Neural cell (in vitro differentiated cells): ENCODE measurements at regions not wholly inside any gene's neighbourhood (a gene's known extent, or its start where the extent isn't known, plus 50 kb on each side); places are given as distances from the start of the nearest gene placed in this dataset.

Experiments
- H2AFZ ChIP-seq: fragments of 200-600, 300-800 bp; sonication (generic), shearing (Covaris generic); 2 replicates; pipeline ENCODE4 v1.6.0; 2014; ENCODE audit warnings: low read depth, mild to moderate bottlenecking, antibody characterized with exemption, low read length, moderate library complexity
- H3F3A ChIP-seq: fragments of 200-600 bp; shearing (Covaris generic); 2 replicates; pipeline ENCODE4 v1.6.1; 2016; ENCODE audit warnings: mild to moderate bottlenecking, moderate library complexity, mixed read lengths, antibody characterized with exemption, low read length; ENCODE audit not compliant: insufficient read depth, poor library complexity, severe bottlenecking
- H3K27ac ChIP-seq: fragments of 200-600, 300-800 bp; sonication (generic), shearing (Covaris generic); 2 replicates; pipeline ENCODE4 v1.5.1; 2014; ENCODE audit warnings: mild to moderate bottlenecking, low read length, moderate library complexity
- H3K27me3 ChIP-seq: fragments of 300-800, 200-600 bp; sonication (generic), shearing (Covaris generic); 2 replicates; pipeline ENCODE4 v1.6.0; 2014; ENCODE audit warnings: mild to moderate bottlenecking, low read depth, low read length, moderate library complexity; ENCODE audit not compliant: insufficient read depth
- H3K36me3 ChIP-seq: fragments of 300-800, 200-600 bp; sonication (generic), shearing (Covaris generic); 2 replicates; pipeline ENCODE4 v1.5.1; 2014; ENCODE audit warnings: mild to moderate bottlenecking, antibody characterized with exemption, low read length, moderate library complexity; ENCODE audit not compliant: insufficient read depth
- H3K4me2 ChIP-seq: fragments of 300-800, 200-600 bp; sonication (generic), shearing (Covaris generic); 2 replicates; pipeline ENCODE4 v1.6.0; 2014; ENCODE audit warnings: mild to moderate bottlenecking, low read length
- H3K4me3 ChIP-seq: fragments of 300-800, 200-600 bp; sonication (generic), shearing (Covaris generic); 2 replicates; pipeline ENCODE4 v1.5.1; 2014; ENCODE audit warnings: mild to moderate bottlenecking, low read length, moderate library complexity
- H3K79me2 ChIP-seq: fragments of 200-600 bp; shearing (Covaris generic); replicated peaks from 2 replicates; pipeline ENCODE4 v1.6.0; 2014; ENCODE audit warnings: mild to moderate bottlenecking, low read length, moderate library complexity; ENCODE audit not compliant: insufficient read depth
- H3K9ac ChIP-seq: fragments of 300-800, 200-600 bp; sonication (generic), shearing (Covaris generic); 2 replicates; pipeline ENCODE4 v1.6.1; 2016; ENCODE audit warnings: mild to moderate bottlenecking, low read length, mixed read lengths
- H3K9me2 ChIP-seq: fragments of 200-600 bp; shearing (Covaris generic); 2 replicates; pipeline ENCODE4 v1.6.1; 2016; ENCODE audit warnings: mild to moderate bottlenecking, low read length, mixed read lengths; ENCODE audit not compliant: insufficient read depth
- H3K9me3 ChIP-seq: fragments of 200-600, 300-800 bp; sonication (generic), shearing (Covaris generic); 2 replicates; pipeline ENCODE4 v1.6.1; 2016; ENCODE audit warnings: mild to moderate bottlenecking, mixed run types, low read length, moderate library complexity, mixed read lengths
- H4K20me1 ChIP-seq: fragments of 200-600 bp; shearing (Covaris generic); 2 replicates; pipeline ENCODE4 v1.6.1; 2016; ENCODE audit warnings: mild to moderate bottlenecking, mixed run types; ENCODE audit not compliant: insufficient read depth
- CTCF ChIP-seq: fragments of 450-650 bp; IDR thresholded peaks from 2 replicates; pipeline ENCODE4 v1.5.1; 2014; ENCODE audit warnings: antibody characterized with exemption, mild to moderate bottlenecking, moderate library complexity; ENCODE audit not compliant: poor library complexity, severe bottlenecking
- EP300 ChIP-seq: fragments of 450-650 bp; conservative IDR thresholded peaks from 2 replicates; pipeline ENCODE4 v1.6.1; 2014; ENCODE audit warnings: antibody characterized with exemption, mild to moderate bottlenecking, moderate library complexity; ENCODE audit not compliant: poor library complexity, severe bottlenecking
- EZH2 ChIP-seq: fragments of 200-600, 300-800 bp; shearing (Covaris generic), sonication (generic); IDR thresholded peaks from 2 replicates; pipeline ENCODE4 v1.6.1; 2014; ENCODE audit warnings: antibody characterized with exemption, low read length, borderline replicate concordance, mild to moderate bottlenecking; ENCODE audit not compliant: insufficient read depth, poor library complexity, severe bottlenecking
- MXI1 ChIP-seq: fragments of 450-650 bp; conservative IDR thresholded peaks from 2 replicates; pipeline ENCODE4 v1.6.1; 2014; ENCODE audit warnings: antibody characterized with exemption, mild to moderate bottlenecking; ENCODE audit not compliant: poor library complexity, severe bottlenecking
- POLR2AphosphoS5 ChIP-seq: IDR thresholded peaks from 2 replicates; pipeline ENCODE4 v1.6.1; 2012
- RAD21 ChIP-seq: fragments of 450-650 bp; conservative IDR thresholded peaks from 2 replicates; pipeline ENCODE4 v1.6.1; 2014; ENCODE audit warnings: antibody characterized with exemption, mild to moderate bottlenecking, moderate library complexity
- SMC3 ChIP-seq: fragments of 450-650 bp; conservative IDR thresholded peaks from 2 replicates; pipeline ENCODE4 v1.6.1; 2014; ENCODE audit warnings: antibody characterized with exemption, mild to moderate bottlenecking, moderate library complexity; ENCODE audit not compliant: poor library complexity
- TAF1 ChIP-seq: IDR thresholded peaks from 2 replicates; pipeline ENCODE4 v1.6.1; 2012; ENCODE audit warnings: low read depth
- TF ChIP-seq, protein P1 (sequence below): IDR thresholded peaks from 2 replicates; pipeline ENCODE4 v1.6.1; 2012; ENCODE audit warnings: borderline replicate concordance

DNA sequence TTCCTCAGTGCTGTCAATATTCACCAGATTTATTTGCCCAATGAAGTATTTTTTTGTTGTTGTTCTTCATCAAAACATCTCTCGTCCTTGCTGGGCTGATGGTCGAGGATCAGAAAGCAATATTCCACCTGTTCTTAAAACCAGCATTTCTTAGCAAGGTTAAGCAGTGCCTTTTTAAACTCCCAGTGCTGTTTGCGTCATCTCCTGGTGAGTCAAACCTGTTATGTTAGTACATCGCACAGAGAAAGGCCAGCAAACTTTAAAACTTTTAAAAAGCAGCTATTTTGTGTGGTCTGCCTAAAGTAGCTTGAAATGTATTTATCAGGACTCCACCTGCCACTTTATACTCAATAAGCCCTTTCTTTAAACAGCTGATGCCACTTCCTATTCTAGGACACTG lies 802.0 kb downstream of the KCNA4 start:
- Histone ChIP-seq H3K4me2 (no peak overlapping the region), H4K20me1 (no peaks in the 10 kb centered on the region), H2AFZ (no peak overlapping the region), H3K27ac (no peak overlapping the region), H3K4me3 (no peak overlapping the region), H3K9me2 (no peaks in the 10 kb centered on the region), H3F3A (no peaks in the 10 kb centered on the region), H3K36me3 (no peaks in the 10 kb centered on the region), H3K79me2 (no peaks in the 10 kb centered on the region), H3K27me3 (no peaks in the 10 kb centered on the region), H3K9ac (no peak overlapping the region), H3K9me3 (no peaks in the 10 kb centered on the region)
- TF ChIP-seq RAD21 (no peak), SMC3 (no peak), POLR2AphosphoS5 (no peak), EZH2 (no peak), CTCF (no peak), EP300 (no peak), TAF1 (no peak), MXI1 (no peak)
- TF ChIP-seq, protein P1, sequence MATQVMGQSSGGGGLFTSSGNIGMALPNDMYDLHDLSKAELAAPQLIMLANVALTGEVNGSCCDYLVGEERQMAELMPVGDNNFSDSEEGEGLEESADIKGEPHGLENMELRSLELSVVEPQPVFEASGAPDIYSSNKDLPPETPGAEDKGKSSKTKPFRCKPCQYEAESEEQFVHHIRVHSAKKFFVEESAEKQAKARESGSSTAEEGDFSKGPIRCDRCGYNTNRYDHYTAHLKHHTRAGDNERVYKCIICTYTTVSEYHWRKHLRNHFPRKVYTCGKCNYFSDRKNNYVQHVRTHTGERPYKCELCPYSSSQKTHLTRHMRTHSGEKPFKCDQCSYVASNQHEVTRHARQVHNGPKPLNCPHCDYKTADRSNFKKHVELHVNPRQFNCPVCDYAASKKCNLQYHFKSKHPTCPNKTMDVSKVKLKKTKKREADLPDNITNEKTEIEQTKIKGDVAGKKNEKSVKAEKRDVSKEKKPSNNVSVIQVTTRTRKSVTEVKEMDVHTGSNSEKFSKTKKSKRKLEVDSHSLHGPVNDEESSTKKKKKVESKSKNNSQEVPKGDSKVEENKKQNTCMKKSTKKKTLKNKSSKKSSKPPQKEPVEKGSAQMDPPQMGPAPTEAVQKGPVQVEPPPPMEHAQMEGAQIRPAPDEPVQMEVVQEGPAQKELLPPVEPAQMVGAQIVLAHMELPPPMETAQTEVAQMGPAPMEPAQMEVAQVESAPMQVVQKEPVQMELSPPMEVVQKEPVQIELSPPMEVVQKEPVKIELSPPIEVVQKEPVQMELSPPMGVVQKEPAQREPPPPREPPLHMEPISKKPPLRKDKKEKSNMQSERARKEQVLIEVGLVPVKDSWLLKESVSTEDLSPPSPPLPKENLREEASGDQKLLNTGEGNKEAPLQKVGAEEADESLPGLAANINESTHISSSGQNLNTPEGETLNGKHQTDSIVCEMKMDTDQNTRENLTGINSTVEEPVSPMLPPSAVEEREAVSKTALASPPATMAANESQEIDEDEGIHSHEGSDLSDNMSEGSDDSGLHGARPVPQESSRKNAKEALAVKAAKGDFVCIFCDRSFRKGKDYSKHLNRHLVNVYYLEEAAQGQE = no peak

DNA sequence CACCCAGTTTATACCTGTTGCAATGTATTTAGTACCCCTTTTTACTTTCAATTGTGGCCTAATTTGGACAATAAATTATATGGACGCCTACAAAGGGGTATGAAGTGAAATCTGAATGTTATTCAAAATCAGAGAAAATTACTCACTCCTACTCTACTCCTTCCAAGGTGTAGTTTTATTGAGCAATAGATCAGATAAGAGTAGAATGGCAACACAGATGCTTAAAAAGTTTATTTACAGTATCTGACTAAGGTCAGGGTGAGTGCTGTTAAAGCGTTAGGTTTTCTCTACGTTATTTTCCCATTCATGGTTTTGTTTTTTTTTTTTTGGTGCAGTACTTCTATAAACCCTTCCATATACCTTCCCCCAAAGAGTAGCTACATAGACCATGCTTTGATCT lies 805.6 kb downstream of the KCNA4 start:
- Histone ChIP-seq H3K9me3 (no peaks in the 10 kb centered on the region), H3K27me3 (no peaks in the 10 kb centered on the region), H3K4me3 (no peak overlapping the region), H3K9me2 (no peaks in the 10 kb centered on the region), H3K9ac (no peak overlapping the region), H3K79me2 (no peaks in the 10 kb centered on the region), H3K36me3 (no peaks in the 10 kb centered on the region), H3F3A (no peaks in the 10 kb centered on the region), H3K4me2 (no peak overlapping the region), H3K27ac (no peak overlapping the region), H2AFZ (no peak overlapping the region), H4K20me1 (no peaks in the 10 kb centered on the region)
- TF ChIP-seq EP300 = no peak
- TF ChIP-seq CTCF = no peak
- TF ChIP-seq TAF1 = no peak
- TF ChIP-seq MXI1 = no peak
- TF ChIP-seq POLR2AphosphoS5 = no peak
